Muscle of leg (tissue), 3 donors: ENCODE measurements at regions not wholly inside any gene's neighbourhood (a gene's known extent, or its start where the extent isn't known, plus 50 kb on each side); places are given as distances from the start of the nearest gene placed in this dataset.

ENCODE experiments used
- DNase-seq: peaks from one replicate; pipeline ENCODE4 v3.0.0; 2013
- H3K27ac ChIP-seq: one replicate; pipeline ENCODE4 v1.5.1; 2013; ENCODE audit warnings: mild to moderate bottlenecking, low read length, control low read depth
- H3K27me3 ChIP-seq: one replicate; pipeline ENCODE4 v1.6.1; 2013; ENCODE audit warnings: low read length; ENCODE audit not compliant: control insufficient read depth, insufficient read depth
- H3K36me3 ChIP-seq: one replicate; pipeline ENCODE4 v1.6.1; 2013; ENCODE audit warnings: low read length; ENCODE audit not compliant: control insufficient read depth, insufficient read depth
- H3K4me1 ChIP-seq: one replicate; pipeline ENCODE4 v1.6.1; 2013; ENCODE audit warnings: low read length; ENCODE audit not compliant: control insufficient read depth, insufficient read depth
- H3K4me3 ChIP-seq: one replicate; pipeline ENCODE4 v1.5.1; 2013; ENCODE audit warnings: low read length, control low read depth
- H3K9me3 ChIP-seq: replicated peaks from 2 replicates; pipeline ENCODE4 v1.6.1; 2013; ENCODE audit warnings: low read depth, low read length; ENCODE audit not compliant: control insufficient read depth
- WGBS: methylation state at CpG from one replicate; pipeline ENCODE4 v1.1.5; 2013; ENCODE audit warnings: missing lambda C conversion rate; ENCODE audit not compliant: insufficient coverage; 5-methylcytosine and 5-hydroxymethylcytosine counted together

GRCh38 chr6:9554806-9555205, 860.1 kb downstream of the TFAP2A start:
- Histone ChIP-seq H3K4me1 (no peaks in the 10 kb centered on the region), H3K4me3 (no peak overlapping the region), H3K36me3 (no peaks in the 10 kb centered on the region), H3K9me3 (peaks cover 9% of the 10 kb centered on the region), H3K27ac (no peak overlapping the region), H3K27me3 (no peaks in the 10 kb centered on the region)
- DNase-seq = no peak

GRCh38 chr6:9554323-9554722, 860.6 kb downstream of the TFAP2A start:
- Histone ChIP-seq H3K4me3 (no peak overlapping the region), H3K36me3 (no peaks in the 10 kb centered on the region), H3K9me3 (peaks cover 9% of the 10 kb centered on the region), H3K4me1 (no peaks in the 10 kb centered on the region), H3K27me3 (no peaks in the 10 kb centered on the region), H3K27ac (no peak overlapping the region)
- WGBS = no CpG with 5 or more reads among the region's 1 CpG
- DNase-seq = no peak

GRCh38 chr6:9553002-9553401, 861.9 kb downstream of the TFAP2A start:
- Histone ChIP-seq H3K9me3 (peaks cover 9% of the 10 kb centered on the region), H3K27ac (no peak overlapping the region), H3K4me3 (no peak overlapping the region), H3K36me3 (no peaks in the 10 kb centered on the region), H3K27me3 (no peaks in the 10 kb centered on the region), H3K4me1 (no peaks in the 10 kb centered on the region)
- DNase-seq = no peak
- WGBS = 100% methylated on average over 1 of the region's 1 CpG

GRCh38 chr6:9543649-9544048, 871.2 kb downstream of the TFAP2A start:
- WGBS = 90% methylated on average over 2 of the region's 5 CpGs
- no peak overlapping the region for H3K4me3 ChIP-seq
- no peaks in the 10 kb centered on the region for H3K36me3 ChIP-seq
- H3K27me3 ChIP-seq = no peaks in the 10 kb centered on the region
- no peaks in the 10 kb centered on the region for H3K9me3 ChIP-seq
- no peak overlapping the region for H3K27ac ChIP-seq
- no peak for DNase-seq
- no peaks in the 10 kb centered on the region for H3K4me1 ChIP-seq

- peak; percentile 56 for DNase-seq
Observed at GRCh38 chr6:9540534-9541126, 874.2 kb downstream of the TFAP2A start.

GRCh38 chr6:9540126-9540525, 874.7 kb downstream of the TFAP2A start:
- Histone ChIP-seq H3K4me3 (no peak overlapping the region), H3K36me3 (no peaks in the 10 kb centered on the region), H3K4me1 (no peaks in the 10 kb centered on the region), H3K27ac (no peak overlapping the region), H3K27me3 (no peaks in the 10 kb centered on the region), H3K9me3 (no peaks in the 10 kb centered on the region)
- DNase-seq = no peak

More at GRCh38 chr6:9540534-9541126, 874.2 kb downstream of the TFAP2A start:
- Histone ChIP-seq H3K27me3 (no peaks in the 10 kb centered on the region), H3K4me3 (no peak overlapping the region), H3K27ac (no peak overlapping the region), H3K4me1 (no peaks in the 10 kb centered on the region), H3K36me3 (no peaks in the 10 kb centered on the region), H3K9me3 (no peaks in the 10 kb centered on the region)
- WGBS = 0% methylated on average over 1 of the region's 2 CpGs

- Histone ChIP-seq H3K4me3 (no peak overlapping the region), H3K36me3 (no peaks in the 10 kb centered on the region), H3K27ac (no peak overlapping the region), H3K4me1 (no peaks in the 10 kb centered on the region), H3K9me3 (no peaks in the 10 kb centered on the region), H3K27me3 (no peaks in the 10 kb centered on the region)
- 50% methylated on average over 1 of the region's 4 CpGs for WGBS
- no peak for DNase-seq
Observed at GRCh38 chr6:9539231-9539755, 875.6 kb downstream of the TFAP2A start.

- no peak overlapping the region for H3K27ac ChIP-seq
- no peak overlapping the region for H3K4me3 ChIP-seq
- WGBS = 83% methylated on average over 2 of the region's 2 CpGs
- DNase-seq = no peak
- H3K9me3 ChIP-seq = no peaks in the 10 kb centered on the region
- H3K36me3 ChIP-seq = no peaks in the 10 kb centered on the region
- H3K4me1 ChIP-seq = no peaks in the 10 kb centered on the region
- H3K27me3 ChIP-seq = no peaks in the 10 kb centered on the region
Observed at GRCh38 chr6:9537381-9537780, 877.5 kb downstream of the TFAP2A start.

GRCh38 chr6:9535106-9535505, 879.8 kb downstream of the TFAP2A start:
- Histone ChIP-seq H3K4me3 (no peak overlapping the region), H3K4me1 (no peaks in the 10 kb centered on the region), H3K27me3 (no peaks in the 10 kb centered on the region), H3K27ac (no peak overlapping the region), H3K36me3 (no peaks in the 10 kb centered on the region), H3K9me3 (no peaks in the 10 kb centered on the region)
- DNase-seq = no peak
- WGBS = 50% methylated on average over 1 of the region's 2 CpGs

GRCh38 chr6:9532621-9533557, 882.0 kb downstream of the TFAP2A start:
- Histone ChIP-seq H3K4me1 (no peaks in the 10 kb centered on the region), H3K36me3 (no peaks in the 10 kb centered on the region), H3K27ac (no peak overlapping the region), H3K4me3 (no peak overlapping the region), H3K9me3 (no peaks in the 10 kb centered on the region), H3K27me3 (no peaks in the 10 kb centered on the region)
- no CpG with 5 or more reads among the region's 3 CpGs for WGBS
- DNase-seq = no peak
